Loucy (cell line): ENCODE measurements at regions not wholly inside any gene's neighbourhood (a gene's known extent, or its start where the extent isn't known, plus 50 kb on each side); places are given as distances from the start of the nearest gene placed in this dataset.

Experiments
- EZH2phosphoT487 ChIP-seq: fragments of 200-600 bp; IDR thresholded peaks from 2 replicates; pipeline ENCODE4 v1.6.1; 2018; ENCODE audit warnings: antibody characterized with exemption, mild to moderate bottlenecking, moderate library complexity, borderline replicate concordance
- TF ChIP-seq, protein P1 (sequence below): fragments of 200-600 bp; sonication (generic); conservative IDR thresholded peaks from 2 replicates; pipeline ENCODE4 v1.5.1; 2014; ENCODE audit warnings: mild to moderate bottlenecking, antibody characterized with exemption, low read length

DNA sequence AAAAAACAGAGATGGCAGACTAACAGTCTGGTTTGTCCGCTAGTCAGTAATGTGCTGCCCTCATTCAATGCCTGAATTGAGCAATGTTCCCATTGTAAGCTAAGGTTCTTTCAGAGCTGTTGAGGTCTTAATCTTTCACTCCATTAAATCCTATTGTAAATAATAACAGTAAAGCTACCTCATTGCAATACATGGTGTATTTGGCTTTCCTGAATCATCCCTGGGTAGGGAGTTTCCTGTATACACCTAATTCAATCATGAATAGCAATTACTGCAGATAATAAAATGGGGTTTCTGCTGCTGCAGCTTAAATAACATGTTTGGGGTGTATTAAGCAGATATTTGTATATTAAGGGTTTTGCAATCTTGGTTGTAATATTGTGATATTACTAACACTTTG, 1100.2 kb upstream of the INTU start:
- TF ChIP-seq, protein P1, sequence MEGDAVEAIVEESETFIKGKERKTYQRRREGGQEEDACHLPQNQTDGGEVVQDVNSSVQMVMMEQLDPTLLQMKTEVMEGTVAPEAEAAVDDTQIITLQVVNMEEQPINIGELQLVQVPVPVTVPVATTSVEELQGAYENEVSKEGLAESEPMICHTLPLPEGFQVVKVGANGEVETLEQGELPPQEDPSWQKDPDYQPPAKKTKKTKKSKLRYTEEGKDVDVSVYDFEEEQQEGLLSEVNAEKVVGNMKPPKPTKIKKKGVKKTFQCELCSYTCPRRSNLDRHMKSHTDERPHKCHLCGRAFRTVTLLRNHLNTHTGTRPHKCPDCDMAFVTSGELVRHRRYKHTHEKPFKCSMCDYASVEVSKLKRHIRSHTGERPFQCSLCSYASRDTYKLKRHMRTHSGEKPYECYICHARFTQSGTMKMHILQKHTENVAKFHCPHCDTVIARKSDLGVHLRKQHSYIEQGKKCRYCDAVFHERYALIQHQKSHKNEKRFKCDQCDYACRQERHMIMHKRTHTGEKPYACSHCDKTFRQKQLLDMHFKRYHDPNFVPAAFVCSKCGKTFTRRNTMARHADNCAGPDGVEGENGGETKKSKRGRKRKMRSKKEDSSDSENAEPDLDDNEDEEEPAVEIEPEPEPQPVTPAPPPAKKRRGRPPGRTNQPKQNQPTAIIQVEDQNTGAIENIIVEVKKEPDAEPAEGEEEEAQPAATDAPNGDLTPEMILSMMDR = no peak
- no peak for TF ChIP-seq EZH2phosphoT487
